Karpas-422 (cell line): ENCODE measurements at regions not wholly inside any gene's neighbourhood (a gene's known extent, or its start where the extent isn't known, plus 50 kb on each side); places are given as distances from the start of the nearest gene placed in this dataset.

Source experiments
- DNase-seq: peaks from one replicate; pipeline ENCODE4 v3.0.0-alpha.2; 2015
- H2AFZ ChIP-seq: fragments of 200-600 bp; sonication (generic); 2 replicates; pipeline ENCODE4 v1.6.1; 2014; ENCODE audit warnings: antibody characterized with exemption, low read length, mixed read lengths
- H3K27ac ChIP-seq: fragments of 200-600 bp; sonication (generic); 2 replicates; pipeline ENCODE4 v1.5.1; 2014; ENCODE audit warnings: mild to moderate bottlenecking, low read length, moderate library complexity
- H3K27me3 ChIP-seq: fragments of 200-600 bp; sonication (generic); 2 replicates; pipeline ENCODE4 v1.6.1; 2014; ENCODE audit warnings: low read length, mixed read lengths
- H3K36me3 ChIP-seq: fragments of 200-600 bp; sonication (generic); 2 replicates; pipeline ENCODE4 v1.6.1; 2014; ENCODE audit warnings: low read length, mixed read lengths; ENCODE audit not compliant: insufficient read depth
- H3K4me1 ChIP-seq: fragments of 200-600 bp; sonication (generic); 2 replicates; pipeline ENCODE4 v1.6.1; 2014; ENCODE audit warnings: mild to moderate bottlenecking, low read length, mixed read lengths
- H3K4me2 ChIP-seq: fragments of 200-600 bp; sonication (generic); 2 replicates; pipeline ENCODE4 v1.6.1; 2014; ENCODE audit warnings: low read length, low read depth, mild to moderate bottlenecking; ENCODE audit not compliant: poor library complexity, severe bottlenecking
- H3K4me3 ChIP-seq: fragments of 200-600 bp; sonication (generic); 2 replicates; pipeline ENCODE4 v1.5.1; 2014; ENCODE audit warnings: mild to moderate bottlenecking, antibody characterized with exemption, low read length, mixed read lengths
- H3K79me2 ChIP-seq: fragments of 200-600 bp; sonication (generic); 2 replicates; pipeline ENCODE4 v1.6.1; 2014; ENCODE audit warnings: mild to moderate bottlenecking, low read length, mixed read lengths
- H3K9ac ChIP-seq: fragments of 200-600 bp; sonication (generic); 2 replicates; pipeline ENCODE4 v1.6.0; 2014; ENCODE audit warnings: low read length
- H3K9me2 ChIP-seq: fragments of 200-600 bp; sonication (generic), shearing (Covaris generic); replicated peaks from 2 replicates; pipeline ENCODE4 v1.6.0; 2014; ENCODE audit warnings: mild to moderate bottlenecking, low read length, moderate library complexity; ENCODE audit not compliant: insufficient read depth
- H3K9me3 ChIP-seq: fragments of 300-700, 200-600 bp; sonication (generic); 2 replicates; pipeline ENCODE4 v1.6.1; 2014; ENCODE audit warnings: low read length, mixed read lengths
- H4K20me1 ChIP-seq: fragments of 200-600 bp; sonication (generic); 2 replicates; pipeline ENCODE4 v1.6.1; 2014; ENCODE audit warnings: mild to moderate bottlenecking, antibody characterized with exemption, low read length, low read depth; ENCODE audit not compliant: insufficient read depth

- Histone ChIP-seq H3K4me1 (peaks cover 62% of the 10 kb centered on the region), H3K9me3 (no peaks in the 10 kb centered on the region), H4K20me1 (no peaks in the 10 kb centered on the region), H3K9me2 (no peaks in the 10 kb centered on the region), H3K4me2 (peak overlapping the region; percentile 28), H3K27me3 (no peaks in the 10 kb centered on the region), H3K9ac (no peak overlapping the region), H2AFZ (no peak overlapping the region), H3K4me3 (no peak overlapping the region), H3K36me3 (no peaks in the 10 kb centered on the region), H3K27ac (no peak overlapping the region), H3K79me2 (no peaks in the 10 kb centered on the region)
- no peak for DNase-seq
Observed at GRCh38 chr17:13933441-13934276, 135.6 kb upstream of the COX10 start.

GRCh38 chr17:13939222-13939621 is 130.1 kb upstream of the COX10 start:
- Histone ChIP-seq H3K27me3 (no peaks in the 10 kb centered on the region), H3K36me3 (no peaks in the 10 kb centered on the region), H3K79me2 (no peaks in the 10 kb centered on the region), H3K9ac (no peak overlapping the region), H3K9me2 (no peaks in the 10 kb centered on the region), H3K4me2 (no peak overlapping the region), H4K20me1 (no peaks in the 10 kb centered on the region), H3K4me3 (no peak overlapping the region), H2AFZ (no peak overlapping the region), H3K9me3 (no peaks in the 10 kb centered on the region), H3K27ac (no peak overlapping the region), H3K4me1 (peaks cover 56% of the 10 kb centered on the region)
- DNase-seq, result no peak

- Histone ChIP-seq H3K4me1 (peaks cover 56% of the 10 kb centered on the region), H3K4me3 (no peak overlapping the region), H3K9ac (no peak overlapping the region), H4K20me1 (no peaks in the 10 kb centered on the region), H3K27ac (no peak overlapping the region), H3K4me2 (no peak overlapping the region), H3K79me2 (no peaks in the 10 kb centered on the region), H3K9me2 (no peaks in the 10 kb centered on the region), H2AFZ (no peak overlapping the region), H3K36me3 (no peaks in the 10 kb centered on the region), H3K27me3 (no peaks in the 10 kb centered on the region), H3K9me3 (no peaks in the 10 kb centered on the region)
- DNase-seq, result no peak
Observed at GRCh38 chr17:13940858-13941665, 128.2 kb upstream of the COX10 start.

GRCh38 chr17:13941781-13942180 is 127.5 kb upstream of the COX10 start:
- DNase-seq, result no peak
- H3K4me3 ChIP-seq, result no peak overlapping the region
- H3K9ac ChIP-seq, result no peak overlapping the region
- H3K27me3 ChIP-seq, result no peaks in the 10 kb centered on the region
- no peak overlapping the region for H3K27ac ChIP-seq
- no peaks in the 10 kb centered on the region for H3K9me2 ChIP-seq
- no peak overlapping the region for H2AFZ ChIP-seq
- no peaks in the 10 kb centered on the region for H4K20me1 ChIP-seq
- no peaks in the 10 kb centered on the region for H3K36me3 ChIP-seq
- no peaks in the 10 kb centered on the region for H3K9me3 ChIP-seq
- no peaks in the 10 kb centered on the region for H3K79me2 ChIP-seq
- H3K4me1 ChIP-seq, result peaks cover 56% of the 10 kb centered on the region
- peak overlapping the region; percentile 3 for H3K4me2 ChIP-seq

GRCh38 chr17:13943909-13944308 is 125.4 kb upstream of the COX10 start:
- no peaks in the 10 kb centered on the region for H3K36me3 ChIP-seq
- no peak overlapping the region for H2AFZ ChIP-seq
- peak overlapping the region; percentile 38 for H3K4me2 ChIP-seq
- peaks cover 40% of the 10 kb centered on the region for H3K4me1 ChIP-seq
- H3K27ac ChIP-seq, result no peak overlapping the region
- no peaks in the 10 kb centered on the region for H3K27me3 ChIP-seq
- H3K9me3 ChIP-seq, result no peaks in the 10 kb centered on the region
- DNase-seq, result peak; percentile 74
- H3K9me2 ChIP-seq, result no peaks in the 10 kb centered on the region
- H3K4me3 ChIP-seq, result peak overlapping the region; percentile 24; the same call in 1 of the 2 replicates
- H3K9ac ChIP-seq, result no peak overlapping the region
- H3K79me2 ChIP-seq, result no peaks in the 10 kb centered on the region
- no peaks in the 10 kb centered on the region for H4K20me1 ChIP-seq

GRCh38 chr17:13947499-13947898 is 121.8 kb upstream of the COX10 start:
- no peaks in the 10 kb centered on the region for H4K20me1 ChIP-seq
- H2AFZ ChIP-seq, result no peak overlapping the region
- H3K27me3 ChIP-seq, result no peaks in the 10 kb centered on the region
- no peaks in the 10 kb centered on the region for H3K79me2 ChIP-seq
- H3K36me3 ChIP-seq, result no peaks in the 10 kb centered on the region
- H3K4me2 ChIP-seq, result no peak overlapping the region
- peaks cover 25% of the 10 kb centered on the region for H3K4me1 ChIP-seq
- H3K27ac ChIP-seq, result no peak overlapping the region
- H3K9me2 ChIP-seq, result no peaks in the 10 kb centered on the region
- no peak overlapping the region for H3K4me3 ChIP-seq
- H3K9me3 ChIP-seq, result no peaks in the 10 kb centered on the region
- DNase-seq, result no peak
- H3K9ac ChIP-seq, result no peak overlapping the region

GRCh38 chr17:13952009-13952750 is 117.1 kb upstream of the COX10 start:
- Histone ChIP-seq H3K4me2 (no peak overlapping the region), H4K20me1 (no peaks in the 10 kb centered on the region), H3K4me1 (no peaks in the 10 kb centered on the region), H3K36me3 (no peaks in the 10 kb centered on the region), H3K9me2 (no peaks in the 10 kb centered on the region; the same call in 1 of the 2 replicates), H3K9ac (no peak overlapping the region), H3K27me3 (no peaks in the 10 kb centered on the region), H3K79me2 (no peaks in the 10 kb centered on the region), H2AFZ (no peak overlapping the region), H3K9me3 (no peaks in the 10 kb centered on the region), H3K27ac (no peak overlapping the region), H3K4me3 (no peak overlapping the region)
- no peak for DNase-seq

- no peak overlapping the region for H3K9ac ChIP-seq
- H3K4me1 ChIP-seq, result no peaks in the 10 kb centered on the region
- H2AFZ ChIP-seq, result no peak overlapping the region
- H3K9me2 ChIP-seq, result no peaks in the 10 kb centered on the region; the same call in 1 of the 2 replicates
- H4K20me1 ChIP-seq, result no peaks in the 10 kb centered on the region
- H3K4me3 ChIP-seq, result no peak overlapping the region
- no peaks in the 10 kb centered on the region for H3K9me3 ChIP-seq
- no peaks in the 10 kb centered on the region for H3K79me2 ChIP-seq
- no peaks in the 10 kb centered on the region for H3K36me3 ChIP-seq
- no peaks in the 10 kb centered on the region for H3K27me3 ChIP-seq
- DNase-seq, result no peak
- no peak overlapping the region for H3K4me2 ChIP-seq
- H3K27ac ChIP-seq, result no peak overlapping the region
Observed at GRCh38 chr17:13953841-13954240, 115.5 kb upstream of the COX10 start.
